HL-60 (cell line): ENCODE measurements at regions not wholly inside any gene's neighbourhood (a gene's known extent, or its start where the extent isn't known, plus 50 kb on each side); places are given as distances from the start of the nearest gene placed in this dataset.

ENCODE experiments used
- DNase-seq, 2 experiments: peaks; one replicate each; pipeline ENCODE4 v3.0.0-alpha.2; 2010 to 2020; ENCODE audit warnings: low read depth in 1 of 2, low spot score in 1 of 2
- H3K27ac ChIP-seq: fragments of 250-450 bp; sonication (Bioruptor Pico); replicated peaks from 2 replicates; pipeline ENCODE4 v1.5.1; 2020; ENCODE audit warnings: mild to moderate bottlenecking, moderate library complexity
- H3K27me3 ChIP-seq: fragments of 250-450 bp; sonication (Bioruptor Pico); 2 replicates; pipeline ENCODE4 v1.5.1; 2021; ENCODE audit warnings: mild to moderate bottlenecking, moderate library complexity; ENCODE audit not compliant: insufficient read depth, poor library complexity, severe bottlenecking
- H3K4me3 ChIP-seq: replicated peaks from 2 replicates; pipeline ENCODE4 v1.5.1; 2011; ENCODE audit warnings: mild to moderate bottlenecking, control low read depth, low read length; ENCODE audit not compliant: insufficient read depth
- CTCF ChIP-seq: IDR thresholded peaks from one replicate; pipeline ENCODE4 v1.5.1; 2011; ENCODE audit warnings: low read length, control low read depth, inconsistent platforms; ENCODE audit not compliant: insufficient read depth
- GABPA ChIP-seq: IDR thresholded peaks from 2 replicates; pipeline ENCODE4 v1.6.1; 2012; ENCODE audit warnings: low read depth
- POLR2AphosphoS5 ChIP-seq: IDR thresholded peaks from 2 replicates; pipeline ENCODE4 v1.6.1; 2012; ENCODE audit warnings: low read depth
- SPI1 ChIP-seq: IDR thresholded peaks from 2 replicates; pipeline ENCODE4 v1.6.1; 2012; ENCODE audit warnings: low read depth, mild to moderate bottlenecking, borderline replicate concordance
- TF ChIP-seq, protein P1 (sequence below): IDR thresholded peaks from 2 replicates; pipeline ENCODE4 v1.6.1; 2012; ENCODE audit warnings: low read depth; ENCODE audit not compliant: insufficient replicate concordance

DNA sequence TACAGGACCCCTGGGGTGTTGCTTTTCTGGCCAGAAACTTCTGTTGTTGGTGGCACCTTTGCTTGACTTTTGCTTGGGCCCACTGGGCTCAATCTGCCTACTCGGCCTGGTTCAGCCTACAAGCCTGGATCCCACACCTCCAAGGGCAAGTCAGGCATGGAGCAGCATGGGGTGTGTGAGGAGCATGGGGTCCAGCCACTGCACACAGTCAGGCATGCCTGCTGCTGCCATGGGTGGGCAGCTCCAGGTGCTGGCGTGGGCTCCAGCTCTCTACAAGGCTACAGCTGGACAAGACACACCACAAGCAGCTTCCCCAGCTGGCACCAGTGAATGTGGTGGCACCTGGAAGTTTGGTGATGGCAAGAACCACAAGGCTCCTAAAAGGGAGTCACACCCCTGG, 1683.1 kb upstream of the ADGRL3 start:
- TF ChIP-seq, protein P1, sequence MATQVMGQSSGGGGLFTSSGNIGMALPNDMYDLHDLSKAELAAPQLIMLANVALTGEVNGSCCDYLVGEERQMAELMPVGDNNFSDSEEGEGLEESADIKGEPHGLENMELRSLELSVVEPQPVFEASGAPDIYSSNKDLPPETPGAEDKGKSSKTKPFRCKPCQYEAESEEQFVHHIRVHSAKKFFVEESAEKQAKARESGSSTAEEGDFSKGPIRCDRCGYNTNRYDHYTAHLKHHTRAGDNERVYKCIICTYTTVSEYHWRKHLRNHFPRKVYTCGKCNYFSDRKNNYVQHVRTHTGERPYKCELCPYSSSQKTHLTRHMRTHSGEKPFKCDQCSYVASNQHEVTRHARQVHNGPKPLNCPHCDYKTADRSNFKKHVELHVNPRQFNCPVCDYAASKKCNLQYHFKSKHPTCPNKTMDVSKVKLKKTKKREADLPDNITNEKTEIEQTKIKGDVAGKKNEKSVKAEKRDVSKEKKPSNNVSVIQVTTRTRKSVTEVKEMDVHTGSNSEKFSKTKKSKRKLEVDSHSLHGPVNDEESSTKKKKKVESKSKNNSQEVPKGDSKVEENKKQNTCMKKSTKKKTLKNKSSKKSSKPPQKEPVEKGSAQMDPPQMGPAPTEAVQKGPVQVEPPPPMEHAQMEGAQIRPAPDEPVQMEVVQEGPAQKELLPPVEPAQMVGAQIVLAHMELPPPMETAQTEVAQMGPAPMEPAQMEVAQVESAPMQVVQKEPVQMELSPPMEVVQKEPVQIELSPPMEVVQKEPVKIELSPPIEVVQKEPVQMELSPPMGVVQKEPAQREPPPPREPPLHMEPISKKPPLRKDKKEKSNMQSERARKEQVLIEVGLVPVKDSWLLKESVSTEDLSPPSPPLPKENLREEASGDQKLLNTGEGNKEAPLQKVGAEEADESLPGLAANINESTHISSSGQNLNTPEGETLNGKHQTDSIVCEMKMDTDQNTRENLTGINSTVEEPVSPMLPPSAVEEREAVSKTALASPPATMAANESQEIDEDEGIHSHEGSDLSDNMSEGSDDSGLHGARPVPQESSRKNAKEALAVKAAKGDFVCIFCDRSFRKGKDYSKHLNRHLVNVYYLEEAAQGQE: no peak
- TF ChIP-seq CTCF (no peak), POLR2AphosphoS5 (no peak), GABPA (no peak), SPI1 (no peak)
- no peak for DNase-seq
- Histone ChIP-seq H3K4me3 (no peak overlapping the region), H3K27ac (no peak overlapping the region), H3K27me3 (no peaks in the 10 kb centered on the region)

DNA sequence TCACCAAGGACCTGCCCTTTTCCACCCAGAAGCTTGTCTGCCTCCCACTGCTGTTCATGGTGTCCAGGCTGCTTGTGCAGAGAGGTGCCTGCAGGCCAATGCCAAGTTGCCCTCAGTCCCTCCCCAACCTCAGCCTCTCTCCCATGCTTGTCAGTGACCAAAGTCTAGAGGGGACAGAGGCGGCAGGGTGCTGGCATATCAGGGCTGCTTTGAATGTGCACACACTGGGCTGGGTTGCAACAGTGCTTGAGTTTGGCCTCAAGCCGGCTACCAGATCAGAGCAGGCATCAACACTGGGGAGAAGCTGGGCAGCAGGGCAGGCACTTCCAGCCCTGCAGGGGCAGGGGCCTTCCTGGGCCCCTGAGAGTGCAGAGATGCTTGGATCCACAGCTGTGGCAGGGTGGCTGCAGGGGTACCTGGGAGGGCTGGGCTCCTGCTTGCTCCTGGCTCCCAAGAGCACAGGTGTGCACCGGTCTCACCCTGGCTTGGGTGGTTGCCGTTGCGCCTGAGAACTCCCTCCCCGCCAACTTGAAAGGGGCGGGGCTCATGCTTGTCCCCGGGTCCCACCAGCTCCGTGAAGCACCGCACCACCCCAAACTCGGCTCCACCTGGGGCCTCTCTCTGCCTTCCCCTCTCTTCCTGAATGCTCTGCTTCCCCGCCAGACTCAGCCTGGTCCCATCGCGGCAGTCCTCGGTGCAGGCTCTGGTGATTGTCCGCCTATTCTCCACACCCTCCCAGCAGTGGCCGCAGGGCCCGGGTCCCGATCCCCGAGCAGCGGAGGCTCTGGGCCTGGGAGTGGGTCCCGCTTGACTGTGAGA, 1681.9 kb upstream of the ADGRL3 start:
- Histone ChIP-seq H3K4me3 (no peak overlapping the region), H3K27ac (no peak overlapping the region), H3K27me3 (no peaks in the 10 kb centered on the region)
- DNase-seq: no peak
- TF ChIP-seq CTCF: no peak
- TF ChIP-seq SPI1: no peak
- TF ChIP-seq GABPA: no peak
- TF ChIP-seq POLR2AphosphoS5: no peak
- TF ChIP-seq, protein P1: no peak

DNA sequence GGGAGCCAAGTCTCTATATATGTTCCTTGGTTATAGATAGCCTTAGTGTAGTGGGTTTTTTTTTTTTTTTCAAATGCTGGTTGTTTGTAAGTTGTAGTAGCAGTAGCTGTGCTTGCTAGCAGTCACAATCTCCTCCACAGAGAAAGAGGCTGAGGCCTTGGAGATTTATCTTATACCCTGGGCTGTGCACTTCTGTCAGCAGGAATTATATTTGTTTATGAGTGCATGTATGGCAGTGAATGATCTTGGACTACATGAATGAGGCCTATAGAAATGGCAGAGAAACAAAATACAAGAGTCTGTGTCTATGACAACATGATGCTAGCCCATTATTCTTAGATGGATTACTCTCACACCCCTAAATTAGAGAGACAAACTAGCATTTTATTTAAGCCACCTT, 1674.2 kb upstream of the ADGRL3 start:
- no peak for TF ChIP-seq SPI1
- TF ChIP-seq, protein P1: no peak
- no peak for TF ChIP-seq CTCF
- no peak for TF ChIP-seq GABPA
- no peak for TF ChIP-seq POLR2AphosphoS5
- no peak overlapping the region for H3K27ac ChIP-seq
- no peak for DNase-seq
- H3K27me3 ChIP-seq: no peaks in the 10 kb centered on the region
- H3K4me3 ChIP-seq: no peak overlapping the region
